ENCODE measurements at regions not wholly inside any gene's neighbourhood (a gene's known extent, or its start where the extent isn't known, plus 50 kb on each side); places are given as distances from the start of the nearest gene placed in this dataset.

- no peak for DNase-seq
- no TSS peak for BruUV-seq (replicated peaks)
- POLR2A ChIA-PET (ENCODE audit: unreplicated experiment), result no interaction called here
Observed at GRCh38 chr16:80051040-80051439, 450.5 kb upstream of the MAF start.

DNA sequence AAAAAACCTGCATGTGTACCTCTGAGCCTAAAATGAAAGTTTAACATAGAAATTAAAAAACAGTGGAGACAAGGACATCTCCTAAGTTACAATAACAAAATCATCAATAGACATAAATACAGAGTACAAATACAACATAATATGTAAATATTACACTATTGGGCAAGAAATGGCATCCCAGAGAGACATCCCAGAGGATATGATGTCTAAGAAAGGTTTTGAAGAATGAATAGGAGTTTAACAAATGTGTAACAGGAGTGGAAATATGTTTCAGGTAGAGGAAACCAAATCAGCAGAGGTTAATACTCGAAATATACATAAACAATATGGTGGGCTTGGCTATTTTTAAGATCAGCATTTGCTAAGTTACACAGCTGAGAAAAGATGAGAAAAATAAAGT is 447.7 kb upstream of the MAF start:
- CTCF ChIA-PET, result no interaction called here
- BruUV-seq (replicated peaks), result no TSS peak

More at GRCh38 chr16:80051040-80051439, 450.5 kb upstream of the MAF start:
- H3K4me1 ChIP-seq (ENCODE audit: insufficient read depth, low read length), result no peaks in the 10 kb centered on the region
- H3K36me3 ChIP-seq (ENCODE audit: low read depth, low read length), result no peaks in the 10 kb centered on the region
- H4K20me1 ChIP-seq (ENCODE audit: low read length), result no peaks in the 10 kb centered on the region
- H3K4me2 ChIP-seq (ENCODE audit: low read length), result no peak overlapping the region
- CTCF ChIA-PET, result no interaction called here
- H3K9ac ChIP-seq (ENCODE audit: low read length), result no peak overlapping the region
- no peak overlapping the region for H2AFZ ChIP-seq (ENCODE audit: low read length)
- no peaks in the 10 kb centered on the region for H3F3A ChIP-seq (ENCODE audit: low read length, unreplicated experiment)
- H3K27ac ChIP-seq (ENCODE audit: low read length), result no peak overlapping the region
- H3K9me3 ChIP-seq (ENCODE audit: low read length), result no peaks in the 10 kb centered on the region
- no peak for ATAC-seq
- intact Hi-C loops (cut with micrococcal nuclease), result no loop called here
- H3K79me2 ChIP-seq (ENCODE audit: low read length), result no peaks in the 10 kb centered on the region
- TF ChIP-seq EZH2 (IDR thresholded peaks at IDR 0.05; ENCODE audit: low read length, unreplicated experiment) (no peak), EZH2phosphoT487 (IDR thresholded peaks at IDR 0.05; ENCODE audit: borderline replicate concordance, low read length) (no peak), CTCF (conservative IDR thresholded peaks at IDR 0.05; ENCODE audit: low read depth, low read length) (no peak)
- no peaks in the 10 kb centered on the region for H3K9me2 ChIP-seq (replicated peaks; ENCODE audit: low read length)
- H3K27me3 ChIP-seq (ENCODE audit: low read length), result no peaks in the 10 kb centered on the region
- H3K4me3 ChIP-seq (ENCODE audit: low read length), result no peak overlapping the region

DNA sequence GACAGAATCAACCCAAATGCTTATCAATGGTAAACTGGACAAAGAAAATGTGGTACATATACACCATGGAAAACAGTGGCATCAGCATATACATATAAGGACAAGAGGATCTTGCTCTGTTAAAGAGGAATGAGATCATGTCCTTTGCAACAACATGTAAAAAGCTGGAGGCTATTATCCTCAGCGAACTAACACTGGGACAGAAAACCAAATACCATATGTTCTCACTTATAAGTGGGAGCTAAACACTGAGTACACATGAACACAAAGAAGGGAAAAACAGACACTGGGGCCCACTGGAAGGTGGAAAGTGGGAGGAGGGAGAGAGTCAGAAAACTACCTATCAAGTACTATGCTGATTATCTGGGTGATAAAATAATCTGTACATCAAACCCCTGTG is 447.3 kb upstream of the MAF start:
- Histone ChIP-seq H3K9me2 (replicated peaks; ENCODE audit: low read length) (no peaks in the 10 kb centered on the region), H3K9ac (ENCODE audit: low read length) (no peak overlapping the region), H3K4me1 (ENCODE audit: insufficient read depth, low read length) (no peaks in the 10 kb centered on the region), H4K20me1 (ENCODE audit: low read length) (no peaks in the 10 kb centered on the region), H3K27ac (ENCODE audit: low read length) (no peak overlapping the region), H3K27me3 (ENCODE audit: low read length) (0 out of 2 replicates have a peak, but pooled peaks cover 6% of the 10 kb centered on the region), H3F3A (ENCODE audit: low read length, unreplicated experiment) (no peaks in the 10 kb centered on the region), H3K4me2 (ENCODE audit: low read length) (no peak overlapping the region), H3K79me2 (ENCODE audit: low read length) (no peaks in the 10 kb centered on the region), H3K36me3 (ENCODE audit: low read depth, low read length) (no peaks in the 10 kb centered on the region), H3K9me3 (ENCODE audit: low read length) (no peaks in the 10 kb centered on the region), H2AFZ (ENCODE audit: low read length) (no peak overlapping the region), H3K4me3 (ENCODE audit: low read length) (no peak overlapping the region)
- no peak for DNase-seq
- BruUV-seq (replicated peaks), result no TSS peak
- TF ChIP-seq CTCF (conservative IDR thresholded peaks at IDR 0.05; ENCODE audit: low read depth, low read length) (no peak), EZH2phosphoT487 (IDR thresholded peaks at IDR 0.05; ENCODE audit: borderline replicate concordance, low read length) (no peak), EZH2 (IDR thresholded peaks at IDR 0.05; ENCODE audit: low read length, unreplicated experiment) (no peak)
- CTCF ChIA-PET, result no interaction called here
- POLR2A ChIA-PET (ENCODE audit: unreplicated experiment), result no interaction called here
- no peak for ATAC-seq
- intact Hi-C loops (cut with micrococcal nuclease), result no loop called here

More for the DNA sequence above, 447.7 kb upstream of the MAF start:
- H3F3A ChIP-seq (ENCODE audit: low read length, unreplicated experiment), result no peaks in the 10 kb centered on the region
- no peak overlapping the region for H3K9ac ChIP-seq (ENCODE audit: low read length)
- no peaks in the 10 kb centered on the region for H3K9me2 ChIP-seq (replicated peaks; ENCODE audit: low read length)
- H4K20me1 ChIP-seq (ENCODE audit: low read length), result no peaks in the 10 kb centered on the region
- H3K27ac ChIP-seq (ENCODE audit: low read length), result no peak overlapping the region
- no peak overlapping the region for H3K4me3 ChIP-seq (ENCODE audit: low read length)
- intact Hi-C loops (cut with micrococcal nuclease), result no loop called here
- ATAC-seq (no peak), DNase-seq (no peak)
- TF ChIP-seq EZH2phosphoT487 (IDR thresholded peaks at IDR 0.05; ENCODE audit: borderline replicate concordance, low read length) (no peak), CTCF (conservative IDR thresholded peaks at IDR 0.05; ENCODE audit: low read depth, low read length) (no peak), EZH2 (IDR thresholded peaks at IDR 0.05; ENCODE audit: low read length, unreplicated experiment) (no peak)
- no peaks in the 10 kb centered on the region for H3K4me1 ChIP-seq (ENCODE audit: insufficient read depth, low read length)
- H3K79me2 ChIP-seq (ENCODE audit: low read length), result no peaks in the 10 kb centered on the region
- no peak overlapping the region for H3K4me2 ChIP-seq (ENCODE audit: low read length)
- H3K9me3 ChIP-seq (ENCODE audit: low read length), result no peaks in the 10 kb centered on the region
- H2AFZ ChIP-seq (ENCODE audit: low read length), result no peak overlapping the region
- H3K27me3 ChIP-seq (ENCODE audit: low read length), result 0 out of 2 replicates have a peak, but pooled peaks cover 3% of the 10 kb centered on the region
- POLR2A ChIA-PET (ENCODE audit: unreplicated experiment), result no interaction called here
- H3K36me3 ChIP-seq (ENCODE audit: low read depth, low read length), result no peaks in the 10 kb centered on the region

Measured in PC-3 (cell line).